Peyer's patch (tissue), 4 donors: ENCODE measurements at regions not wholly inside any gene's neighbourhood (a gene's known extent, or its start where the extent isn't known, plus 50 kb on each side); places are given as distances from the start of the nearest gene placed in this dataset.

ENCODE experiments used
- CTCF ChIP-seq, 6 experiments: fragments of 450-650 bp in 4 of 6; fragments of 200-600 bp in 2 of 6; sonication (generic) in 1 of 6; IDR thresholded peaks; one replicate each; pipeline ENCODE4 v1.5.1; 2017 to 2019; ENCODE audit warnings: antibody characterized with exemption in 6 of 6, mild to moderate bottlenecking in 3 of 6, moderate library complexity in 1 of 6
- POLR2A ChIP-seq, 2 donors: fragments of 450-650 bp; IDR thresholded peaks; one replicate each; pipeline ENCODE4 v1.5.1; 2017; ENCODE audit warnings: antibody characterized with exemption in 2 of 2, mild to moderate bottlenecking in 2 of 2, moderate library complexity in 2 of 2

GRCh38 chr10:94103192-94103591 is 109.5 kb downstream of the PLCE1 start:
- TF ChIP-seq CTCF (IDR thresholded peaks at IDR 0.05): no peak
- TF ChIP-seq POLR2A (IDR thresholded peaks at IDR 0.05): no peak
